A549 (cell line): ENCODE measurements at regions not wholly inside any gene's neighbourhood (a gene's known extent, or its start where the extent isn't known, plus 50 kb on each side); places are given as distances from the start of the nearest gene placed in this dataset.

Experiments
- ATAC-seq, 2 experiments: fragments of 200-7000 bp in 1 of 2; fragments of >200 bp in 1 of 2; cut with Nextera tagmentation in 1 of 2; cut with Tn5 transposase in 1 of 2; 3 replicates each; pipeline versions ENCODE4 v1.8.0 to v1.9.1; 2018 to 2020; ENCODE audit warnings: mild to moderate bottlenecking in 1 of 2, moderate library complexity in 1 of 2
- CTCF ChIA-PET: fragments of 300-600 bp; sonication (Branson Sonifier 250); formaldehyde crosslinking; extraction: SDS; loops from one replicate; lab custom pipeline; 2021; ENCODE audit warnings: antibody characterized with exemption, inconsistent platforms; lab: Yijun Ruan, JAX
- POLR2A ChIA-PET: fragments of 350-600 bp; formaldehyde crosslinking; extraction: SDS; loops from one replicate; lab custom pipeline; 2021; ENCODE audit warnings: antibody characterized with exemption, inconsistent platforms; lab: Yijun Ruan, JAX
- DNase-seq, 2 experiments: peaks; one replicate each; pipeline versions ENCODE4 v3.0.0 to v3.0.0-alpha.2; 2011 to 2016; ENCODE audit warnings: low read depth in 1 of 2, low spot score in 1 of 2
- FAIRE-seq: peaks from 2 replicates; lab custom pipeline; 2011; peaks lifted over from hg19 to GRCh38; lab: Jason Lieb, UNC
- H3K27ac ChIP-seq, 2 experiments: fragments of >200 bp; sonication (Bioruptor Twin); formaldehyde crosslinking; 3 replicates each; pipeline ENCODE4 v1.5.1; 2016 to 2017
- H3K4me1 ChIP-seq: fragments of >200 bp; sonication (Bioruptor Twin); formaldehyde crosslinking; 3 replicates; pipeline ENCODE4 v1.6.1; 2016
- H3K4me2 ChIP-seq: fragments of >200 bp; sonication (Bioruptor Twin); formaldehyde crosslinking; 3 replicates; pipeline ENCODE4 v1.6.1; 2016
- H3K4me3 ChIP-seq: fragments of >200 bp; sonication (Bioruptor Twin); formaldehyde crosslinking; 3 replicates; pipeline ENCODE4 v1.5.1; 2016
- H3K9me3 ChIP-seq: fragments of >200 bp; sonication (Bioruptor Twin); formaldehyde crosslinking; 3 replicates; pipeline ENCODE4 v1.6.1; 2016
- ATOH8 ChIP-seq: fragments of 250-450 bp; sonication (Bioruptor Pico); IDR thresholded peaks from 2 replicates; pipeline ENCODE4 v1.5.0; 2020; ENCODE audit warnings: low read depth, mild to moderate bottlenecking, moderate library complexity
- BHLHE40 ChIP-seq: IDR thresholded peaks from 2 replicates; pipeline ENCODE4 v1.6.1; 2012; ENCODE audit warnings: low read depth, low read length, inconsistent platforms
- CEBPB ChIP-seq, 2 experiments: fragments of >200 bp in 1 of 2; sonication (Bioruptor Twin) in 1 of 2; formaldehyde crosslinking in 1 of 2; IDR thresholded peaks; 2 replicates each; pipeline ENCODE4 v1.6.1; 2012 to 2016
- CHD4 ChIP-seq: fragments of 200-600 bp; sonication (generic); IDR thresholded peaks from 2 replicates; pipeline ENCODE4 v1.6.1; 2016; ENCODE audit warnings: antibody characterized with exemption, mild to moderate bottlenecking, borderline replicate concordance
- EHF ChIP-seq: fragments of 250-450 bp; sonication (Bioruptor Pico); IDR thresholded peaks from 2 replicates; pipeline ENCODE4 v1.5.0; 2020; ENCODE audit warnings: mild to moderate bottlenecking
- ESRRA ChIP-seq: fragments of 150-350 bp; IDR thresholded peaks from 2 replicates; pipeline ENCODE4 v1.6.1; 2014; ENCODE audit warnings: mild to moderate bottlenecking, low read length, borderline replicate concordance
- FOXS1 ChIP-seq: fragments of 250-450 bp; sonication (Bioruptor Pico); IDR thresholded peaks from 2 replicates; pipeline ENCODE4 v1.5.0; 2020; ENCODE audit warnings: mild to moderate bottlenecking, moderate library complexity
- GATA3 ChIP-seq: IDR thresholded peaks from 2 replicates; pipeline ENCODE4 v1.6.1; 2012; ENCODE audit warnings: borderline replicate concordance
- HES2 ChIP-seq: fragments of >200 bp; sonication (Bioruptor Twin); formaldehyde crosslinking; IDR thresholded peaks from 2 replicates; pipeline ENCODE4 v1.6.1; 2016
- HMGXB4 ChIP-seq: fragments of 250-450 bp; sonication (Bioruptor Pico); IDR thresholded peaks from 2 replicates; pipeline ENCODE4 v1.5.0; 2021; ENCODE audit warnings: mild to moderate bottlenecking, moderate library complexity, borderline replicate concordance
- JUNB ChIP-seq: fragments of >200 bp; sonication (Bioruptor Twin); formaldehyde crosslinking; IDR thresholded peaks from 2 replicates; pipeline ENCODE4 v1.6.1; 2016
- KDM1A ChIP-seq: fragments of 200-600 bp; sonication (generic); IDR thresholded peaks from 2 replicates; pipeline ENCODE4 v1.6.1; 2016; ENCODE audit warnings: low read depth, mild to moderate bottlenecking
- MAX ChIP-seq: IDR thresholded peaks from 2 replicates; pipeline ENCODE4 v1.6.1; 2012
- NR3C1 ChIP-seq: fragments of >200 bp; sonication (Bioruptor Twin); formaldehyde crosslinking; IDR thresholded peaks from 3 replicates; pipeline ENCODE4 v1.6.1; 2017
- PBX3 ChIP-seq: IDR thresholded peaks from 2 replicates; pipeline ENCODE4 v1.6.1; 2012
- POLR2A ChIP-seq: IDR thresholded peaks from 2 replicates; pipeline ENCODE4 v1.6.1; 2012; ENCODE audit warnings: mild to moderate bottlenecking, low read length
- RARB ChIP-seq: fragments of 250-450 bp; sonication (Bioruptor Pico); IDR thresholded peaks from 2 replicates; pipeline ENCODE4 v1.8.0; 2021; ENCODE audit warnings: mild to moderate bottlenecking, moderate library complexity
- REST ChIP-seq: fragments of 200-600 bp; sonication (generic); IDR thresholded peaks from 2 replicates; pipeline ENCODE4 v1.6.1; 2016; ENCODE audit warnings: antibody characterized with exemption, mild to moderate bottlenecking, moderate library complexity
- ZC3H11A ChIP-seq: fragments of 450-650 bp; IDR thresholded peaks from 2 replicates; pipeline ENCODE4 v1.6.1; 2014; ENCODE audit warnings: antibody characterized with exemption, mild to moderate bottlenecking
- ZNF302 ChIP-seq: fragments of 250-450 bp; sonication (Bioruptor Pico); IDR thresholded peaks from 2 replicates; pipeline ENCODE4 v1.9.0; 2021; ENCODE audit warnings: inconsistent platforms, mild to moderate bottlenecking, moderate library complexity
- WGBS: methylation state at CpG from one replicate; pipeline ENCODE4 v1.1.6; 2017; ENCODE audit errors: missing lambda C conversion rate; 5-methylcytosine and 5-hydroxymethylcytosine counted together

GRCh38 chr21:27691516-27691915 is 724.6 kb upstream of the ADAMTS5 start:
- no peak overlapping the region for H3K4me3 ChIP-seq
- no peaks in the 10 kb centered on the region for H3K4me1 ChIP-seq
- ChIA-PET CTCF (no interaction called here), POLR2A (no interaction called here)
- no peaks in the 10 kb centered on the region for H3K9me3 ChIP-seq
- no peak overlapping the region for H3K27ac ChIP-seq
- no peak for DNase-seq
- no peak for FAIRE-seq
- 0% methylated on average over 1 of the region's 1 CpG for WGBS
- ATAC-seq = no peak
- no peak overlapping the region for H3K4me2 ChIP-seq
- TF ChIP-seq RARB (no peak), FOXS1 (CRISPR knock-in tag) (no peak)

GRCh38 chr21:27691006-27691405 is 724.1 kb upstream of the ADAMTS5 start:
- CTCF ChIA-PET = no interaction called here
- Histone ChIP-seq H3K4me3 (no peak overlapping the region), H3K4me1 (no peaks in the 10 kb centered on the region), H3K27ac (no peak overlapping the region), H3K4me2 (no peak overlapping the region)
- POLR2A ChIA-PET = no interaction called here
- FAIRE-seq = no peak
- DNase-seq = no peak
- WGBS = 0% methylated on average over 1 of the region's 1 CpG
- no peak for TF ChIP-seq ESRRA
- TF ChIP-seq GATA3 = no peak
- TF ChIP-seq HMGXB4 (CRISPR knock-in tag) = no peak
- no peak for TF ChIP-seq KDM1A
- no peak for TF ChIP-seq EHF (CRISPR knock-in tag)
- no peak for TF ChIP-seq NR3C1
- TF ChIP-seq CEBPB (IDR thresholded peaks at IDR 0.05) = no peak
- TF ChIP-seq REST = no peak
- no peak for TF ChIP-seq PBX3
- no peak for TF ChIP-seq CHD4
- TF ChIP-seq POLR2A = no peak
- no peak for TF ChIP-seq ZC3H11A
- no peak for TF ChIP-seq BHLHE40
- TF ChIP-seq MAX = no peak
- no peak for TF ChIP-seq HES2
- TF ChIP-seq ZNF302 (CRISPR knock-in tag) = no peak
- TF ChIP-seq, all 56 proteins: peak for 0
- no peaks in the 10 kb centered on the region for H3K9me3 ChIP-seq
- ATAC-seq = no peak

GRCh38 chr21:27690426-27690825 is 723.5 kb upstream of the ADAMTS5 start:
- CTCF ChIA-PET = no interaction called here
- no peak for DNase-seq
- no peak overlapping the region for H3K4me3 ChIP-seq
- 2% methylated on average over 4 of the region's 4 CpGs for WGBS
- no peak for FAIRE-seq
- POLR2A ChIA-PET = no interaction called here
- ATAC-seq = no peak
- no peak for TF ChIP-seq ATOH8 (CRISPR knock-in tag)
- no peak for TF ChIP-seq ZNF302 (CRISPR knock-in tag)
- no peak for TF ChIP-seq MAX
- no peak for TF ChIP-seq JUNB
- TF ChIP-seq, all 56 proteins: peak for 0
- H3K27ac ChIP-seq = no peak overlapping the region
- no peak overlapping the region for H3K4me2 ChIP-seq
- no peaks in the 10 kb centered on the region for H3K9me3 ChIP-seq
- no peaks in the 10 kb centered on the region for H3K4me1 ChIP-seq
